ENCODE measurements at regions not wholly inside any gene's neighbourhood (a gene's known extent, or its start where the extent isn't known, plus 50 kb on each side); places are given as distances from the start of the nearest gene placed in this dataset.

DNA sequence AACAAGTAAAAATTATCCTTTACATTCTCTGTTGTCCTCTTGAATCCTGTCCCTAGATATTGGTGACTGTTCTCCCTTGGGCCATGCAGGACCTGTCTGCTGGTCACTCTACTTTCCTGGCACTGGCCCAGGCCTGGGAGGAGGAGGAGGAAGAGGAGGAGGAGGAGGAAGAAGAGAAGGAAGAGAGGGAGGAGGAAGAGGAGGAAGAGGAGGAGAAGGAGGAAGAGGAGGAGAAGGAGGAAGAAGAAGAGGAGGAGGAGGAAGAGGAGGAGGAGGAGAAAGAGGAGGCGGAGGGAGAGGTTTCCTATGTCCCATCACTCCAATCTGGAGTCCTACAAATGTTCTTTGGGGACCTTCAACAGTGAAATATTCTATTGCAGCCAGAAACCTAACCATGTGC lies 97.3 kb upstream of the NAMPT start:
- FAIRE-seq (no peak), DNase-seq (no peak)
- Histone ChIP-seq H3K27ac (ENCODE audit: low read depth in 2 of 2, low read length in 2 of 2) (no peak overlapping the region), H3K36me3 (ENCODE audit: control insufficient read depth in 2 of 3, insufficient read depth in 3 of 3, low read length in 3 of 3) (no peaks in the 10 kb centered on the region), H3K4me3 (ENCODE audit: low read length in 3 of 3) (no peak overlapping the region), H3K4me1 (ENCODE audit: control insufficient read depth in 2 of 3, insufficient read depth in 2 of 3, low read depth in 1 of 3, low read length in 3 of 3) (no peaks in the 10 kb centered on the region), H3K9ac (ENCODE audit: low read length in 3 of 3) (no peak overlapping the region), H3K27me3 (ENCODE audit: control insufficient read depth, insufficient read depth, low read length) (no peaks in the 10 kb centered on the region), H3K9me3 (ENCODE audit: control insufficient read depth in 2 of 3, insufficient read depth in 1 of 3, low read length in 3 of 3) (no peaks in the 10 kb centered on the region)
- intact Hi-C loops (cut with DNase I), result no loop called here
- TF ChIP-seq, protein P1, sequence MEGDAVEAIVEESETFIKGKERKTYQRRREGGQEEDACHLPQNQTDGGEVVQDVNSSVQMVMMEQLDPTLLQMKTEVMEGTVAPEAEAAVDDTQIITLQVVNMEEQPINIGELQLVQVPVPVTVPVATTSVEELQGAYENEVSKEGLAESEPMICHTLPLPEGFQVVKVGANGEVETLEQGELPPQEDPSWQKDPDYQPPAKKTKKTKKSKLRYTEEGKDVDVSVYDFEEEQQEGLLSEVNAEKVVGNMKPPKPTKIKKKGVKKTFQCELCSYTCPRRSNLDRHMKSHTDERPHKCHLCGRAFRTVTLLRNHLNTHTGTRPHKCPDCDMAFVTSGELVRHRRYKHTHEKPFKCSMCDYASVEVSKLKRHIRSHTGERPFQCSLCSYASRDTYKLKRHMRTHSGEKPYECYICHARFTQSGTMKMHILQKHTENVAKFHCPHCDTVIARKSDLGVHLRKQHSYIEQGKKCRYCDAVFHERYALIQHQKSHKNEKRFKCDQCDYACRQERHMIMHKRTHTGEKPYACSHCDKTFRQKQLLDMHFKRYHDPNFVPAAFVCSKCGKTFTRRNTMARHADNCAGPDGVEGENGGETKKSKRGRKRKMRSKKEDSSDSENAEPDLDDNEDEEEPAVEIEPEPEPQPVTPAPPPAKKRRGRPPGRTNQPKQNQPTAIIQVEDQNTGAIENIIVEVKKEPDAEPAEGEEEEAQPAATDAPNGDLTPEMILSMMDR (IDR thresholded peaks at IDR 0.05; ENCODE audit: borderline replicate concordance, extremely low read depth, insufficient read depth), result no peak

DNA sequence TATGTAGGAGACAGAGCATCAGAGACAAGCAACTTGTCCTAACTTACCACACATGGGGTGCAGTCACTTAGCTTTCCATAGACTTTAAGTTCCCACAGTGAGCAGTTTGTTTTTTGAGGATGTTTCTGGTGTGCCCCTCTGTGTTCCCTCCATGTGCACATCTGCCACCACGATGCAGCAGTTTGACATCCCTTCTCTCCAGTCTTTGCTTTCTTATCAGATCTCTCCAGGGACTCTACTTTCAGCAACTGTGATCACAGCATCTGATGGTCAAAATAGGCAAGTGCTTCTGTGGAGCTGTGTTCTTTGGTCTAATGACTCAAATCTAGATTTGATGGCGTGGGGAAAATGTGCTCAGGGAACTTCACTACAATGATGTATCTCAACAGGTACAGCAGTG lies 96.5 kb upstream of the NAMPT start:
- intact Hi-C loops (cut with DNase I), result no loop called here
- H3K9ac ChIP-seq (ENCODE audit: low read length in 3 of 3), result no peak overlapping the region
- no peaks in the 10 kb centered on the region for H3K4me1 ChIP-seq (ENCODE audit: control insufficient read depth in 2 of 3, insufficient read depth in 2 of 3, low read depth in 1 of 3, low read length in 3 of 3)
- no peaks in the 10 kb centered on the region for H3K36me3 ChIP-seq (ENCODE audit: control insufficient read depth in 2 of 3, insufficient read depth in 3 of 3, low read length in 3 of 3)
- DNase-seq (no peak), FAIRE-seq (no peak)
- no peaks in the 10 kb centered on the region for H3K9me3 ChIP-seq (ENCODE audit: control insufficient read depth in 2 of 3, insufficient read depth in 1 of 3, low read length in 3 of 3)
- no peaks in the 10 kb centered on the region for H3K27me3 ChIP-seq (ENCODE audit: control insufficient read depth, insufficient read depth, low read length)
- TF ChIP-seq, protein P1 (IDR thresholded peaks at IDR 0.05; ENCODE audit: borderline replicate concordance, extremely low read depth, insufficient read depth), result no peak
- H3K4me3 ChIP-seq (ENCODE audit: low read length in 3 of 3), result no peak overlapping the region
- no peak overlapping the region for H3K27ac ChIP-seq (ENCODE audit: low read depth in 2 of 2, low read length in 2 of 2)

DNA sequence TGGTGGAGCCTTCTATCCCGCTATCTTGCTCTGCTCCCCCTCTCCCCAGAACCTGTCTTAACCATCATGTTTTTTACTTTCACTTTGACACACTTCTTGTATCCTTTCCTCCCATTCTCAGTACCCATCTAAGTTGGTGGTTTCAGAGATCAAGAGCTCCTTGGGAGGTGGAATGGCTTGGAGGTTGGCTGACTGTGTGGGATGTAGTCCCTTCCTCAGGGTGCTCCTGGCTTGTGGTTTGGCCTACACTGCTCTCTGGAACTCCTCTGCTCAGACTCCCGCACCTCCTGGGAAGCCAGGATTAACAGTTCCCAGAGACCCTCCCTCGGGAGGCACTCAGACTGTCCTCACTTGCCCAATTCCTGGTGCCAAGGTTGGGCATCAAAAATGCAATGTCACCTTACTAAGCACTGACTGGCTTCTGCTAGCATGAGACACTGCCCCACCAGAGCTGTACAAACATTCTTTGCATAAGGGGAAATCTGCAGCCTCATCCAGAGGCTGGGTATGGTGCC lies 93.1 kb upstream of the NAMPT start:
- Histone ChIP-seq H3K9me3 (ENCODE audit: control insufficient read depth in 2 of 3, insufficient read depth in 1 of 3, low read length in 3 of 3) (no peaks in the 10 kb centered on the region), H3K4me3 (ENCODE audit: low read length in 3 of 3) (no peak overlapping the region), H3K4me1 (ENCODE audit: control insufficient read depth in 2 of 3, insufficient read depth in 2 of 3, low read depth in 1 of 3, low read length in 3 of 3) (no peaks in the 10 kb centered on the region), H3K36me3 (ENCODE audit: control insufficient read depth in 2 of 3, insufficient read depth in 3 of 3, low read length in 3 of 3) (no peaks in the 10 kb centered on the region), H3K27ac (ENCODE audit: low read depth in 2 of 2, low read length in 2 of 2) (no peak overlapping the region), H3K9ac (ENCODE audit: low read length in 3 of 3) (no peak overlapping the region), H3K27me3 (ENCODE audit: control insufficient read depth, insufficient read depth, low read length) (no peaks in the 10 kb centered on the region)
- intact Hi-C loops (cut with DNase I), result no loop called here
- DNase-seq, result no peak
- no peak for FAIRE-seq
- TF ChIP-seq, protein P1 (IDR thresholded peaks at IDR 0.05; ENCODE audit: borderline replicate concordance, extremely low read depth, insufficient read depth), result no peak
